Psoas muscle (tissue), 7 donors: ENCODE measurements at regions not wholly inside any gene's neighbourhood (a gene's known extent, or its start where the extent isn't known, plus 50 kb on each side); places are given as distances from the start of the nearest gene placed in this dataset.
"Not testable (repeated sequence)": the region's sequence is repeated elsewhere in the genome, so short reads cannot be mapped to it uniquely, and the experiment has no call there.

ENCODE experiments used
- ATAC-seq, 4 donors: fragments of 200-7000 bp; cut with Tn5 transposase; one replicate each; pipeline ENCODE4 v1.9.1; 2020; ENCODE audit warnings: moderate library complexity in 3 of 4, mild to moderate bottlenecking in 2 of 4
- DNase-seq, 2 donors: peaks; one replicate each; pipeline ENCODE4 v3.0.0-alpha.2; 2020
- H3K27ac ChIP-seq: fragments of 200-600 bp; one replicate; pipeline ENCODE4 v1.8.0; 2022
- H3K27me3 ChIP-seq, 3 donors: fragments of 200-600 bp in 1 of 3; one replicate each; pipeline versions ENCODE4 v1.6.1 to v1.8.0; 2013 to 2022; ENCODE audit warnings: low read length in 2 of 3, mild to moderate bottlenecking in 2 of 3, moderate library complexity in 1 of 3; ENCODE audit not compliant: insufficient read depth in 3 of 3
- H3K36me3 ChIP-seq, 2 donors: fragments of 200-600 bp in 1 of 2; one replicate each; pipeline versions ENCODE4 v1.6.1 to v1.8.0; 2013 to 2022; ENCODE audit warnings: low read depth in 1 of 2, mild to moderate bottlenecking in 1 of 2, moderate library complexity in 1 of 2; ENCODE audit not compliant: insufficient read depth in 1 of 2
- H3K4me1 ChIP-seq: fragments of 200-600 bp; one replicate; pipeline ENCODE4 v1.8.0; 2022
- H3K4me3 ChIP-seq: fragments of 200-600 bp; one replicate; pipeline ENCODE4 v1.8.0; 2022; ENCODE audit warnings: mild to moderate bottlenecking
- H3K9me3 ChIP-seq: fragments of 200-600 bp; one replicate; pipeline ENCODE4 v1.8.0; 2022
- WGBS, 3 donors: extraction: QIAGEN DNeasy Blood & Tissue Kit; methylation state at CpG; one replicate each; pipeline versions ENCODE4 v1.1.6 to v1.1.7; 2013; 5-methylcytosine and 5-hydroxymethylcytosine counted together
- intact Hi-C, 2 donors: fragments of 100-400 bp; cut with DNase I; formaldehyde crosslinking; loops; one replicate each; pipeline versions ENCODE4 v1.11.0 to v1.14.2; 2022
- TF ChIP-seq, protein P1 (sequence below): fragments of 200-600 bp; IDR thresholded peaks from one replicate; pipeline ENCODE4 v1.8.0; 2022; ENCODE audit warnings: antibody characterized with exemption
- donor health status: healthy with polysubstance abuse.
- donor health status: DM: no; HTN: no; CAD: no; lungs with moderate emphysema.
- donor health status: Bipolar disorder and iron deficiency.
- donor health status: healthy.
- donor health status: DM: yes; HTN: yes; CAD: no.
- donor health status: DM: no; HTN: no; CAD: no.
- donor health status: DM: yes; HTN: yes; CAD: no.

DNA sequence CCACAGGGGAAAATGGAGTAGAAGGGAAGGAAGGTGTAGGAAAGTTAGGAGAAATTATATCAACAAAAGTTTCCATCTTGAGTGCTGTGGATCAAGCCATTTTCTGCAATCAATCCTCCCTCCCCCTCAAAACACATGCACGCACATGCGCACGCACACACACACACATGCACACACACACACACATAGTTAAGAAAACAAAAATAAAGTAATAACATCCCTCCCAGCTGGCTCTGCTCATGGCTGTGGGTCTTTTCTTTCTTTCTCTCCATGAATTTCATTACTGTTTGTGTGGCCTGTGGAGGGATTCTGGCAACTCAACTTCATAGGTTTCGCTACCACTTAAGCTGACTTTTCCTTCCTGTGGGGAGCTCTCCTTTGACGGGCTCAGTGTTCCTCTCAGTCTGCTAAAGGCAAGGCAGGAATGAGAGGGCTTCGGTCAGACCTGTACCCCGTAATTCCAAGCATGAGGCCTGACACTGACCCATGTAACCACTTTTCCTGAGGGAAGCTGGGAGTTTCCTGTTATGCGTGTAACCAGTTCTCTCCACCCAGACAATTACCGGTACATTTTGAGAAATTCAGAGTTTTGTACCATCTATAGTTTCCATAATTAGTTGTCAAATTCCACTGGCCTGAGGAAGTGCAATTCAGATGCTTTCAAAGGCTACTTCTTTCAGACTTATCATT lies 79.8 kb downstream of the ZNF92 start:
- H3K36me3 ChIP-seq, result no peaks in the 10 kb centered on the region
- no peaks in the 10 kb centered on the region for H3K4me1 ChIP-seq
- H3K9me3 ChIP-seq, result no peaks in the 10 kb centered on the region
- no peak overlapping the region for H3K4me3 ChIP-seq
- WGBS, 3 donors, result 63 to 71% (median 68%) methylated on average over 9 of the region's 9 CpGs
- no peak overlapping the region for H3K27ac ChIP-seq
- no peak for ATAC-seq
- H3K27me3 ChIP-seq, result peaks cover 0 to 2% (median 0%) of the 10 kb centered on the region in 3 donors
- intact Hi-C loops, result no loop called here
- no peak for DNase-seq
- TF ChIP-seq, protein P1, sequence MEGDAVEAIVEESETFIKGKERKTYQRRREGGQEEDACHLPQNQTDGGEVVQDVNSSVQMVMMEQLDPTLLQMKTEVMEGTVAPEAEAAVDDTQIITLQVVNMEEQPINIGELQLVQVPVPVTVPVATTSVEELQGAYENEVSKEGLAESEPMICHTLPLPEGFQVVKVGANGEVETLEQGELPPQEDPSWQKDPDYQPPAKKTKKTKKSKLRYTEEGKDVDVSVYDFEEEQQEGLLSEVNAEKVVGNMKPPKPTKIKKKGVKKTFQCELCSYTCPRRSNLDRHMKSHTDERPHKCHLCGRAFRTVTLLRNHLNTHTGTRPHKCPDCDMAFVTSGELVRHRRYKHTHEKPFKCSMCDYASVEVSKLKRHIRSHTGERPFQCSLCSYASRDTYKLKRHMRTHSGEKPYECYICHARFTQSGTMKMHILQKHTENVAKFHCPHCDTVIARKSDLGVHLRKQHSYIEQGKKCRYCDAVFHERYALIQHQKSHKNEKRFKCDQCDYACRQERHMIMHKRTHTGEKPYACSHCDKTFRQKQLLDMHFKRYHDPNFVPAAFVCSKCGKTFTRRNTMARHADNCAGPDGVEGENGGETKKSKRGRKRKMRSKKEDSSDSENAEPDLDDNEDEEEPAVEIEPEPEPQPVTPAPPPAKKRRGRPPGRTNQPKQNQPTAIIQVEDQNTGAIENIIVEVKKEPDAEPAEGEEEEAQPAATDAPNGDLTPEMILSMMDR, result no peak

DNA sequence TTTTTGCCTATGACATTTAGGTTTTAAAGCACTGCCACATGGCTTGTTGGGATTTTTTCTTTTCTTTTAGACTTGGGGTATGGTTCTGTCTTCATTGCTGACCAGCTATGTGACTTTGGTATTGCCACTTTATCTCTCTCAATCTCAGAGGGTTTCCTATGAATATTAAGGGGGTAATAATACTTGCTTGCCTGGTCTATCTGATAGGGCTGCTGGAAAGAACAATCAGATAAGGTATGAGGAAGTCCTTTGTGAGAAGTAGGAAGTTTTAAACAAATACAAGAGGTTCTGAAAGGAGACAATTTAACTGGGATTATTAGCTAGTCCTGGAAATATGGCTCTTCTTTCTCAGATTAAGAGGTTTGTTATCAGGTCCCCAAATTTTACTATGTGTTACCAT lies 80.8 kb downstream of the ZNF92 start:
- no peak overlapping the region for H3K27ac ChIP-seq
- H3K36me3 ChIP-seq, result no peaks in the 10 kb centered on the region
- TF ChIP-seq, protein P1, result no peak
- no peaks in the 10 kb centered on the region for H3K9me3 ChIP-seq
- ATAC-seq (no peak), DNase-seq (no peak)
- intact Hi-C loops, result no loop called here
- H3K27me3 ChIP-seq, result peaks cover 0 to 2% (median 0%) of the 10 kb centered on the region in 3 donors
- H3K4me1 ChIP-seq, result no peaks in the 10 kb centered on the region
- H3K4me3 ChIP-seq, result no peak overlapping the region

DNA sequence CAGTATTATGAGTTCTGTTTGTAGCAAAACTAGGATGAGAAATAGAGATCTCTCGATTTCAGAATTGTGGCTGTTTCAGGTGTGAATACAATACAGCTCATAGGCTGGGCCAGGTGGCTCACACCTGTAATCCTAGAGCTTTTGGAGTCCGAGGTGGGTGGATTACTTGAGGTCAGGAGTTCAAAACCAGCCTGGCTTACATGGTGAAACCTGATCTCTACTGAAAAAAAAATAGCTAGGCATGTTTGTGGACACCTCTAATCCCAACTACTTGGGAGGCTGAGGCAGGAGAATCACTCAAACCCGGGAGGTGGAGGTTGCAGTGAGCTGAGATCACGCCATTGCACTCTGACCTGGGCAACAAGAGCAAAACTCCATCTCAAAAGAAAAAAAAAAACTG lies 81.4 kb downstream of the ZNF92 start:
- intact Hi-C loops, H3K4me1 ChIP-seq, H3K27me3 ChIP-seq, H3K4me3 ChIP-seq, H3K27ac ChIP-seq, DNase-seq, H3K36me3 ChIP-seq, H3K9me3 ChIP-seq, ATAC-seq: not testable (repeated sequence)
- WGBS, 3 donors, result 40 to 48% (median 44%) methylated on average over 4 of the region's 4 CpGs

DNA sequence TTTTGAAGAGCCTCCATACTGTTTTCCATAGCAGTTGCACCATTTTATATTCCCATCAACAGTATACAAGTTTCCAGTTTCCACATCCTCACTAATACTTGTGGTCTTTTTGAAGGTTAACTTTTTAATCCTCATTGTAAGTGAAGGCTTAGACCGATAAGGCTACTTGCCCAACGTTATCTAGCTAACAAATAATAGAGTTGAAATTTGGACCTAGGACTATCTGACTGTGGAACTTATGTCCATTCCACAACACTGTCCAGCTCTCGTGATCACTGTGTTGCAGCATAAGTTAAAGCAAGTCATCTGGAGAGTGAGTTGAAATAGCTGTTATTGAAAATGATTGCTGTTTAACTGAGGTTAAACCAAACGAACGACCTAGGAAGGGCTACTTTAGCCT lies 84.0 kb downstream of the ZNF92 start:
- intact Hi-C loops, result no loop called here
- TF ChIP-seq, protein P1, result no peak
- ATAC-seq (no peak), DNase-seq (no peak)
- no peaks in the 10 kb centered on the region for H3K27me3 ChIP-seq
- WGBS, 3 donors, result 84 to 87% (median 85%) methylated on average over 5 of the region's 5 CpGs
- no peak overlapping the region for H3K27ac ChIP-seq
- H3K9me3 ChIP-seq, result no peaks in the 10 kb centered on the region
- H3K4me1 ChIP-seq, result no peaks in the 10 kb centered on the region
- no peaks in the 10 kb centered on the region for H3K36me3 ChIP-seq
- H3K4me3 ChIP-seq, result no peak overlapping the region

DNA sequence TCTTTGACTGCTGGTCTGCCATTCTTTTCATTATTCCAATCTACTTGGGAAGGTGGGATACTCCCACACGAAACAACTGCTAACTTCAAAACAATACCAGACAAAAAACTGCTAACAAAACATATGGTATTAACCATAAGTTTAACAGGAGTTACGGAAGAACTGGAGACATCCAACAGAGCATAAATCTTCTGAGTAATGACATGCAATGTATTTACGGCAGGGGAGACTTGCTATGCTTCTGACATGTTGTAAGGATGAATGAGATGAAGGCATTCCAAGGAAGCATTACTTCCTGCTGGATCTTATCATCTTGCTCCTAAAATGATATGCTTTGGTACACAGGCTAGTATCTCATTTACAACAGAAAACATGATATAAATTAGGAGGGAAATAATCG lies 85.8 kb downstream of the ZNF92 start:
- Histone ChIP-seq H3K27me3 (no peaks in the 10 kb centered on the region), H3K4me1 (no peaks in the 10 kb centered on the region), H3K4me3 (no peak overlapping the region), H3K36me3 (no peaks in the 10 kb centered on the region), H3K9me3 (no peaks in the 10 kb centered on the region), H3K27ac (no peak overlapping the region)
- WGBS, 3 donors, result 43 to 58% (median 51%) methylated on average over 4 of the region's 4 CpGs
- ATAC-seq, result no peak
- intact Hi-C loops, result no loop called here
- TF ChIP-seq, protein P1, result no peak
- no peak for DNase-seq
